ENCODE measurements at regions not wholly inside any gene's neighbourhood (a gene's known extent, or its start where the extent isn't known, plus 50 kb on each side); places are given as distances from the start of the nearest gene placed in this dataset.

DNA sequence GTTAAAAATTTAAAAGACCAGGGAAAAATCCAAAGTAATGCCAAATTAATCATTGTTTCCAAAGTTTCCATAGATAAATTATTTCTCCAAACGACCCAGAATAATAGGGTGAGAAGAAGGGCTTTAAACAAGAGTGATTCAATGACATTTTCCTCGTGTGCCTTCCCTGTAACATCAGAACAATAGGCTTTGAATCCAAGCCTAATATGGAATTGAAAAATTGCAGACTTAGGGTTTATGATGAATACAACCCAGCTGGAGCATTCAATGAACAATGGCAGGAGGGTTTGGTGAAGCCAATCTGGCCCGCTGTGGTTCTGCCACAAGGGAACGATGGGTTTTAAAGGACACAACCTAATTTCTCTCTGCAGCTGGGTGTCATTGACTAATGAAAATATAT lies 94.2 kb downstream of the CBLL2 start:
- TF ChIP-seq CSDE1 (IDR thresholded peaks at IDR 0.05), result no peak
- TF ChIP-seq, protein P1, sequence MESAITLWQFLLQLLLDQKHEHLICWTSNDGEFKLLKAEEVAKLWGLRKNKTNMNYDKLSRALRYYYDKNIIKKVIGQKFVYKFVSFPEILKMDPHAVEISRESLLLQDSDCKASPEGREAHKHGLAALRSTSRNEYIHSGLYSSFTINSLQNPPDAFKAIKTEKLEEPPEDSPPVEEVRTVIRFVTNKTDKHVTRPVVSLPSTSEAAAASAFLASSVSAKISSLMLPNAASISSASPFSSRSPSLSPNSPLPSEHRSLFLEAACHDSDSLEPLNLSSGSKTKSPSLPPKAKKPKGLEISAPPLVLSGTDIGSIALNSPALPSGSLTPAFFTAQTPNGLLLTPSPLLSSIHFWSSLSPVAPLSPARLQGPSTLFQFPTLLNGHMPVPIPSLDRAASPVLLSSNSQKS (CRISPR knock-in tag; IDR thresholded peaks at IDR 0.05), result no peak
- TF ChIP-seq, protein P2, sequence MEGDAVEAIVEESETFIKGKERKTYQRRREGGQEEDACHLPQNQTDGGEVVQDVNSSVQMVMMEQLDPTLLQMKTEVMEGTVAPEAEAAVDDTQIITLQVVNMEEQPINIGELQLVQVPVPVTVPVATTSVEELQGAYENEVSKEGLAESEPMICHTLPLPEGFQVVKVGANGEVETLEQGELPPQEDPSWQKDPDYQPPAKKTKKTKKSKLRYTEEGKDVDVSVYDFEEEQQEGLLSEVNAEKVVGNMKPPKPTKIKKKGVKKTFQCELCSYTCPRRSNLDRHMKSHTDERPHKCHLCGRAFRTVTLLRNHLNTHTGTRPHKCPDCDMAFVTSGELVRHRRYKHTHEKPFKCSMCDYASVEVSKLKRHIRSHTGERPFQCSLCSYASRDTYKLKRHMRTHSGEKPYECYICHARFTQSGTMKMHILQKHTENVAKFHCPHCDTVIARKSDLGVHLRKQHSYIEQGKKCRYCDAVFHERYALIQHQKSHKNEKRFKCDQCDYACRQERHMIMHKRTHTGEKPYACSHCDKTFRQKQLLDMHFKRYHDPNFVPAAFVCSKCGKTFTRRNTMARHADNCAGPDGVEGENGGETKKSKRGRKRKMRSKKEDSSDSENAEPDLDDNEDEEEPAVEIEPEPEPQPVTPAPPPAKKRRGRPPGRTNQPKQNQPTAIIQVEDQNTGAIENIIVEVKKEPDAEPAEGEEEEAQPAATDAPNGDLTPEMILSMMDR (IDR thresholded peaks at IDR 0.05 in 2 of 3, conservative IDR thresholded peaks at IDR 0.05 in 1 of 3; ENCODE audit: insufficient read depth in 2 of 3, low read depth in 1 of 3, low read length in 3 of 3), result no peak
